ENCODE measurements at regions not wholly inside any gene's neighbourhood (a gene's known extent, or its start where the extent isn't known, plus 50 kb on each side); places are given as distances from the start of the nearest gene placed in this dataset.

DNA sequence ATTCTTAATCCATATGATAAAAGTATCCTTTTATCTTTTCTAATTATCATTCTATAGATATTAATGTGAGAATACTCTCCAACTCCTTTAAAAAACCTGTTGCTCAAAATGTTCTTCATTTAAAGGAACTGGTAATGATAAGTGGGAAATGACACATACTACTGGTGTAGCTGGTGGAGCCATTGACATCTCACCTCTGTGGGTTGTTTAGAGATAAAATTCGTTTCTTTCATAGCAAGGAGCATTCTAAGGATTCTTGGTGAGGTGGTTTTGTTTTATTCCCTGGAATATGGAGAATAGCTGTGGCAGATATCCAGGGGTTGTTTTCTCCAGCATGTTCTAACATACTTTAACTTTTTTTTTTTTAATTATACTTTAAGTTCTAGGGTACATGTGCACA, 299.8 kb upstream of the THBS1 start:
- Histone ChIP-seq H3F3A (ENCODE audit: control insufficient read depth, insufficient read depth) (no peaks in the 10 kb centered on the region), H4K20me1 (ENCODE audit: control insufficient read depth, insufficient read depth, low read depth, low read length) (no peaks in the 10 kb centered on the region), H3K27ac (ENCODE audit: low read depth, low read length) (no peak overlapping the region), H3K4me3 (ENCODE audit: low read length) (no peak overlapping the region), H3K27me3 (ENCODE audit: control insufficient read depth, low read length) (no peaks in the 10 kb centered on the region), H3K9me3 (ENCODE audit: control insufficient read depth, insufficient read depth, low read length) (no peaks in the 10 kb centered on the region), H3K4me2 (ENCODE audit: low read length) (no peak overlapping the region), H3K4me1 (ENCODE audit: control insufficient read depth, low read length) (no peaks in the 10 kb centered on the region), H3K79me2 (ENCODE audit: control insufficient read depth, low read length) (no peaks in the 10 kb centered on the region), H3K9me2 (replicated peaks; ENCODE audit: control insufficient read depth, low read length) (no peaks in the 10 kb centered on the region), H3K36me3 (ENCODE audit: control insufficient read depth, low read length) (no peaks in the 10 kb centered on the region)
- TF ChIP-seq, protein P1, sequence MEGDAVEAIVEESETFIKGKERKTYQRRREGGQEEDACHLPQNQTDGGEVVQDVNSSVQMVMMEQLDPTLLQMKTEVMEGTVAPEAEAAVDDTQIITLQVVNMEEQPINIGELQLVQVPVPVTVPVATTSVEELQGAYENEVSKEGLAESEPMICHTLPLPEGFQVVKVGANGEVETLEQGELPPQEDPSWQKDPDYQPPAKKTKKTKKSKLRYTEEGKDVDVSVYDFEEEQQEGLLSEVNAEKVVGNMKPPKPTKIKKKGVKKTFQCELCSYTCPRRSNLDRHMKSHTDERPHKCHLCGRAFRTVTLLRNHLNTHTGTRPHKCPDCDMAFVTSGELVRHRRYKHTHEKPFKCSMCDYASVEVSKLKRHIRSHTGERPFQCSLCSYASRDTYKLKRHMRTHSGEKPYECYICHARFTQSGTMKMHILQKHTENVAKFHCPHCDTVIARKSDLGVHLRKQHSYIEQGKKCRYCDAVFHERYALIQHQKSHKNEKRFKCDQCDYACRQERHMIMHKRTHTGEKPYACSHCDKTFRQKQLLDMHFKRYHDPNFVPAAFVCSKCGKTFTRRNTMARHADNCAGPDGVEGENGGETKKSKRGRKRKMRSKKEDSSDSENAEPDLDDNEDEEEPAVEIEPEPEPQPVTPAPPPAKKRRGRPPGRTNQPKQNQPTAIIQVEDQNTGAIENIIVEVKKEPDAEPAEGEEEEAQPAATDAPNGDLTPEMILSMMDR (IDR thresholded peaks at IDR 0.05; ENCODE audit: low read depth, low read length, poor library complexity, severe bottlenecking): no peak
- no peak for TF ChIP-seq EZH2phosphoT487 (IDR thresholded peaks at IDR 0.05; ENCODE audit: borderline replicate concordance, low read length)

DNA sequence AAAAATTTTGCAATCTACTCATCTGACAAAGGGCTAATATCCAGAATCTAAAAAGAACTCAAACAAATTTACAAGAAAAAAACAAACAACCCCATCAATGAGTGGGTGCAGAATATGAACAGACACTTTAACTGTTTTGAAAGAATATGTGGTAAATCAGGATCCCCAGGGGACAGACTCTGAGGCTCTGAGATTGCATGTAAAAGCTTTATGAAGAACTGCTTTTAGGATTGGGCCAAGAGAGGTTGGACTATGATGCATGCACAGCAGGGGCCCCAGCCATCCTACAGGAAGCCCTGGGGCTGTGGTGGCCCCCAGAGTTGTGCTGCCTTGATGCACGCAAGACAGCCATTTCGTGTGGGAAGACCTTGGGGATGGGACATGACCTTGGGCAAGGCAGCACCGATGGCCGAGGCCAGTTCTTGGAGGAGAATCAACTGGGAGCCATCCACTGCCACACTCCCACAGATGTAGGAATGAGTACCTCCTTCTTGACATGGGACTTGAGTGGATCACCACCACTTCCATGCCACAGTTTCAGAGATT, 298.1 kb upstream of the THBS1 start:
- H3K9me2 ChIP-seq (replicated peaks; ENCODE audit: control insufficient read depth, low read length): no peaks in the 10 kb centered on the region
- no peaks in the 10 kb centered on the region for H3K36me3 ChIP-seq (ENCODE audit: control insufficient read depth, low read length)
- no peaks in the 10 kb centered on the region for H3K79me2 ChIP-seq (ENCODE audit: control insufficient read depth, low read length)
- no peaks in the 10 kb centered on the region for H3K4me1 ChIP-seq (ENCODE audit: control insufficient read depth, low read length)
- no peaks in the 10 kb centered on the region for H4K20me1 ChIP-seq (ENCODE audit: control insufficient read depth, insufficient read depth, low read depth, low read length)
- H3K27ac ChIP-seq (ENCODE audit: low read depth, low read length): no peak overlapping the region
- H3F3A ChIP-seq (ENCODE audit: control insufficient read depth, insufficient read depth): no peaks in the 10 kb centered on the region
- H3K27me3 ChIP-seq (ENCODE audit: control insufficient read depth, low read length): no peaks in the 10 kb centered on the region
- TF ChIP-seq, protein P1 (IDR thresholded peaks at IDR 0.05; ENCODE audit: low read depth, low read length, poor library complexity, severe bottlenecking): no peak
- no peak for TF ChIP-seq EZH2phosphoT487 (IDR thresholded peaks at IDR 0.05; ENCODE audit: borderline replicate concordance, low read length)
- H3K4me3 ChIP-seq (ENCODE audit: low read length): no peak overlapping the region
- no peak overlapping the region for H3K4me2 ChIP-seq (ENCODE audit: low read length)
- H3K9me3 ChIP-seq (ENCODE audit: control insufficient read depth, insufficient read depth, low read length): no peaks in the 10 kb centered on the region

DNA sequence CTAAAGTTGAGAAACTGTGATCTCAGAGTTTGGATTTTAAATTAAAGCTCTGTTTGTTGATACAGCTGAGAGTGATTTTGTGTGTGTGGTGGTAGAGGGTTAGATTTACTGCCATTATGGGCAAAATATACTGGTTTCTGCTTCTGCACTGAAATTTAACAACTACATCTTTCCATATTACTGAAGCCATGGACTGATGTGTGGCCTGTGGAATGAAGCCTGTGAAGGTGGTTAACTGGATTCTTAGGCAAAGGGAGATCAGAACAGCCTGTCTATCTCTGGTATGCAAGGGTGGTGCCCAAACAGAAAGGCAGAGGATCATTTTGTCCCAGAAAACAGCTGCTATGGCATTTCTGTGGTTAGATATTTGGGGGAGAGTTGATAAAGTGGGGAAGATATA, 297.3 kb upstream of the THBS1 start:
- Histone ChIP-seq H3K9me2 (replicated peaks; ENCODE audit: control insufficient read depth, low read length) (no peaks in the 10 kb centered on the region), H3K27me3 (ENCODE audit: control insufficient read depth, low read length) (no peaks in the 10 kb centered on the region), H3K4me2 (ENCODE audit: low read length) (no peak overlapping the region), H4K20me1 (ENCODE audit: control insufficient read depth, insufficient read depth, low read depth, low read length) (no peaks in the 10 kb centered on the region), H3K4me3 (ENCODE audit: low read length) (no peak overlapping the region), H3K9me3 (ENCODE audit: control insufficient read depth, insufficient read depth, low read length) (no peaks in the 10 kb centered on the region), H3K4me1 (ENCODE audit: control insufficient read depth, low read length) (no peaks in the 10 kb centered on the region), H3F3A (ENCODE audit: control insufficient read depth, insufficient read depth) (no peaks in the 10 kb centered on the region), H3K27ac (ENCODE audit: low read depth, low read length) (no peak overlapping the region), H3K36me3 (ENCODE audit: control insufficient read depth, low read length) (no peaks in the 10 kb centered on the region), H3K79me2 (ENCODE audit: control insufficient read depth, low read length) (no peaks in the 10 kb centered on the region)
- TF ChIP-seq EZH2phosphoT487 (IDR thresholded peaks at IDR 0.05; ENCODE audit: borderline replicate concordance, low read length): no peak
- TF ChIP-seq, protein P1 (IDR thresholded peaks at IDR 0.05; ENCODE audit: low read depth, low read length, poor library complexity, severe bottlenecking): no peak
